ENCODE measurements at regions not wholly inside any gene's neighbourhood (a gene's known extent, or its start where the extent isn't known, plus 50 kb on each side); places are given as distances from the start of the nearest gene placed in this dataset.
A peak's percentile ranks its signal among the peaks of the same experiment; 100 is the strongest.

DNA sequence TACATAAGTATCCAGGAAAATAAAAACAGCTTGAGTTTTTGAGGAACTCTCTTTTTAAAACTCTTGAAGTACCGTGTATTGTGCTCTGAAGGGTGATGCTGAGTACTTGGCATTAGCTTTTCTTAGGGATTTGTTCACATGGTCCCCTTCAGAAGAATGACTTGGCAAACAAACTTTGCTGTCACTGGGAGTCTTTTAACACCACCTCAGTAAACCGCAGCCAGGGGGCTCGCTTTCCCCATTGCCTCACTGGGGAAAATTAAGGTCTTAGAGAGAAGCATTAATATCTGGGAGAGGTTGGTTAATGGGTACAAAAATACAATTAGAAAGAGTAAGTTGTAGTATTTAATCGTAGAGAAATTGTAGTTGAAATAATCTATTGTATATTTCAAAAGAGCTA, 105.9 kb upstream of the DAP start:
- no TSS peak for BruUV-seq (replicated peaks)
- TF ChIP-seq, protein P1, sequence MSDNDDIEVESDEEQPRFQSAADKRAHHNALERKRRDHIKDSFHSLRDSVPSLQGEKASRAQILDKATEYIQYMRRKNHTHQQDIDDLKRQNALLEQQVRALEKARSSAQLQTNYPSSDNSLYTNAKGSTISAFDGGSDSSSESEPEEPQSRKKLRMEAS (IDR thresholded peaks at IDR 0.05; ENCODE audit: insufficient read depth, insufficient read length): no peak

DNA sequence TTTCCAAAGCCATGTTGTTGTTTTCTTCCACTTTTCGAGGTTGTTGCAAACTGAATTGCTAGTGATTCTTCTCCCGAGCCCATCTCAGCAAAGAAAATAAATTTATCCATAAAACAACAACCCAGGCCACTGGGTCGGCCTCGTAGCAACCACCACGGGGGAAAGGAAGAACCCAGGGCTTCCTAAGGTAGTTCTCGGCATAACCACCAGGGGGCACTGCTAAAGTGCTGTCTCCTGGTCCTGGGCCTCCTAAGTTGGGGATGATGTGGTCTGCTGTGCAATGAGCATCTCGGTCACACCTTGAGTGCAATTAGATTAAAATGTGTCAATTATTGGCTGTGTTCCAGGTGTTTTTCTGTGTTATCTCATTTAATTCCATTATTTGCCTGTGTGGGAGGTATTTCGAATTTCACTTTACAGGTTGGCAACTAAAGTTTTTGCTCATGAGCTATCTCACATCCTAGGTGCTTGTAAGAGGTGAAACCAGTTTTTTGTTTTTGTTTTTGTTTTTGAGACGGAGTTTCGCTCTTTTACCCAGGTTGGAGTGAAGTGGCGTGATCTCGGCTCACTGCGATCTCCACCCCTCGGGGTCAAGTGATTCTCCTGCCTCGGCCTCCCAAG, 102.8 kb upstream of the DAP start:
- Histone ChIP-seq H3K9me3 (replicated peaks; ENCODE audit: control insufficient read depth, insufficient read depth, low read length) (no peaks in the 10 kb centered on the region), H3K36me3 (ENCODE audit: control insufficient read depth in 2 of 2, extremely low read depth in 1 of 2, insufficient read depth in 2 of 2, low read length in 2 of 2) (no peaks in the 10 kb centered on the region), H3K4me1 (ENCODE audit: control insufficient read depth, extremely low read depth, insufficient read depth, low read length) (no peaks in the 10 kb centered on the region), H3K27me3 (ENCODE audit: control insufficient read depth in 2 of 2, insufficient read depth in 2 of 2, low read length in 2 of 2) (peaks cover 3 to 8% of the 10 kb centered on the region in 2 experiments), H3K9ac (replicated peaks; ENCODE audit: extremely low read depth, insufficient read depth, low read length) (no peak overlapping the region), H3K4me3 (replicated peaks in 1 of 3; ENCODE audit: insufficient read depth in 1 of 3, low read depth in 1 of 3, low read length in 3 of 3) (no peak overlapping the region), H3K79me2 (ENCODE audit: control insufficient read depth, insufficient read depth, low read length) (no peaks in the 10 kb centered on the region), H3K27ac (ENCODE audit: insufficient read depth, low read depth, low read length) (no peak overlapping the region), H2AFZ (ENCODE audit: low read depth, low read length) (no peak overlapping the region), H3K4me2 (ENCODE audit: insufficient read depth, low read length) (no peak overlapping the region), H4K20me1 (replicated peaks; ENCODE audit: control insufficient read depth, extremely low read depth, insufficient read depth, low read length) (no peaks in the 10 kb centered on the region), H3K9me1 (replicated peaks; ENCODE audit: control insufficient read depth, extremely low read depth, insufficient read depth, low read length) (no peaks in the 10 kb centered on the region)
- ChIA-PET POLR2A (no interaction called here), CTCF (interaction anchor here (0.7 to 1.5 kb wide), 12 partner anchors 9 to 1160 kb away, joined by 3 to 10 read pairs (median 4); no protein-coding TSS in a partner anchor)
- peak; percentile 85 for FAIRE-seq
- intact Hi-C loops (cut with micrococcal nuclease) (loop anchor here (2.0 kb wide), 2 partner anchors 319 to 1159 kb away; no protein-coding TSS in a partner anchor), dilution Hi-C loops (cut with MboI; ENCODE audit: extremely low pct_ligation_motif_present, low sequenced_read_pairs) (no loop called here)
- TF ChIP-seq, protein P2, sequence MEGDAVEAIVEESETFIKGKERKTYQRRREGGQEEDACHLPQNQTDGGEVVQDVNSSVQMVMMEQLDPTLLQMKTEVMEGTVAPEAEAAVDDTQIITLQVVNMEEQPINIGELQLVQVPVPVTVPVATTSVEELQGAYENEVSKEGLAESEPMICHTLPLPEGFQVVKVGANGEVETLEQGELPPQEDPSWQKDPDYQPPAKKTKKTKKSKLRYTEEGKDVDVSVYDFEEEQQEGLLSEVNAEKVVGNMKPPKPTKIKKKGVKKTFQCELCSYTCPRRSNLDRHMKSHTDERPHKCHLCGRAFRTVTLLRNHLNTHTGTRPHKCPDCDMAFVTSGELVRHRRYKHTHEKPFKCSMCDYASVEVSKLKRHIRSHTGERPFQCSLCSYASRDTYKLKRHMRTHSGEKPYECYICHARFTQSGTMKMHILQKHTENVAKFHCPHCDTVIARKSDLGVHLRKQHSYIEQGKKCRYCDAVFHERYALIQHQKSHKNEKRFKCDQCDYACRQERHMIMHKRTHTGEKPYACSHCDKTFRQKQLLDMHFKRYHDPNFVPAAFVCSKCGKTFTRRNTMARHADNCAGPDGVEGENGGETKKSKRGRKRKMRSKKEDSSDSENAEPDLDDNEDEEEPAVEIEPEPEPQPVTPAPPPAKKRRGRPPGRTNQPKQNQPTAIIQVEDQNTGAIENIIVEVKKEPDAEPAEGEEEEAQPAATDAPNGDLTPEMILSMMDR (IDR thresholded peaks at IDR 0.05; ENCODE audit: extremely low read depth in 1 of 2, insufficient read depth in 1 of 2, low read depth in 1 of 2, low read length in 2 of 2): peak; percentile 90 to 94
- TF ChIP-seq, protein P1 (IDR thresholded peaks at IDR 0.05; ENCODE audit: insufficient read depth, insufficient read length): no peak
- no peak for TF ChIP-seq FOS (IDR thresholded peaks at IDR 0.05; ENCODE audit: borderline replicate concordance, insufficient read depth, low read length)
- no peak for TF ChIP-seq GATA2 (IDR thresholded peaks at IDR 0.05; ENCODE audit: insufficient read depth, insufficient read length, low read depth, low read length)
- no TSS peak for BruUV-seq (replicated peaks)
- peak; percentile 37 for DNase-seq (ENCODE audit: low read depth, low spot score)

More for the DNA sequence above, 105.9 kb upstream of the DAP start:
- dilution Hi-C loops (cut with MboI; ENCODE audit: extremely low pct_ligation_motif_present, low sequenced_read_pairs) (no loop called here), intact Hi-C loops (cut with micrococcal nuclease) (no loop called here)
- H3K27ac ChIP-seq (ENCODE audit: insufficient read depth, low read depth, low read length): no peak overlapping the region
- FAIRE-seq: no peak
- H3K27me3 ChIP-seq (ENCODE audit: control insufficient read depth in 2 of 2, insufficient read depth in 2 of 2, low read length in 2 of 2): peaks cover 2 to 5% of the 10 kb centered on the region in 2 experiments
- no peaks in the 10 kb centered on the region for H3K79me2 ChIP-seq (ENCODE audit: control insufficient read depth, insufficient read depth, low read length)
- H3K36me3 ChIP-seq (ENCODE audit: control insufficient read depth in 2 of 2, extremely low read depth in 1 of 2, insufficient read depth in 2 of 2, low read length in 2 of 2): no peaks in the 10 kb centered on the region
- no peaks in the 10 kb centered on the region for H3K9me3 ChIP-seq (replicated peaks; ENCODE audit: control insufficient read depth, insufficient read depth, low read length)
- no peaks in the 10 kb centered on the region for H4K20me1 ChIP-seq (replicated peaks; ENCODE audit: control insufficient read depth, extremely low read depth, insufficient read depth, low read length)
- H2AFZ ChIP-seq (ENCODE audit: low read depth, low read length): no peak overlapping the region
- no peak overlapping the region for H3K9ac ChIP-seq (replicated peaks; ENCODE audit: extremely low read depth, insufficient read depth, low read length)
- H3K4me2 ChIP-seq (ENCODE audit: insufficient read depth, low read length): no peak overlapping the region
- CTCF ChIA-PET: interaction anchor here (0.9 to 1.2 kb wide), 4 partner anchors 10 to 1157 kb away, joined by 3 to 4 read pairs (median 3); no protein-coding TSS in a partner anchor
- DNase-seq (ENCODE audit: low read depth, low spot score): no peak
- no peak overlapping the region for H3K4me3 ChIP-seq (replicated peaks in 1 of 3; ENCODE audit: insufficient read depth in 1 of 3, low read depth in 1 of 3, low read length in 3 of 3)
- H3K9me1 ChIP-seq (replicated peaks; ENCODE audit: control insufficient read depth, extremely low read depth, insufficient read depth, low read length): no peaks in the 10 kb centered on the region
- POLR2A ChIA-PET: no interaction called here
- H3K4me1 ChIP-seq (ENCODE audit: control insufficient read depth, extremely low read depth, insufficient read depth, low read length): no peaks in the 10 kb centered on the region

All from endothelial cell of umbilical vein (primary cell).